ENCODE measurements at regions not wholly inside any gene's neighbourhood (a gene's known extent, or its start where the extent isn't known, plus 50 kb on each side); places are given as distances from the start of the nearest gene placed in this dataset.

- no peaks in the 10 kb centered on the region for H3K36me3 ChIP-seq (ENCODE audit: low read depth)
- H3K27me3 ChIP-seq (ENCODE audit: insufficient read depth, poor library complexity, severe bottlenecking), result no peaks in the 10 kb centered on the region
- no peaks in the 10 kb centered on the region for H3K4me1 ChIP-seq (ENCODE audit: insufficient read depth, poor library complexity, severe bottlenecking)
- no peaks in the 10 kb centered on the region for H3K9me3 ChIP-seq (ENCODE audit: severe bottlenecking)
- peak overlapping the region; percentile 58 for H3K27ac ChIP-seq (ENCODE audit: poor library complexity, severe bottlenecking)
- peak; percentile 68 for ATAC-seq (ENCODE audit: low read depth)
- no peak for TF ChIP-seq CTCF (IDR thresholded peaks at IDR 0.05; ENCODE audit: poor library complexity, severe bottlenecking)
- H3K4me3 ChIP-seq (ENCODE audit: severe bottlenecking), result peak overlapping the region; percentile 49
- DNase-seq (ENCODE audit: low spot score), result peak; percentile 58
Observed at GRCh38 chr1:228647523-228648444, 87.5 kb upstream of the RHOU start.

GRCh38 chr1:228648647-228649383, 86.5 kb upstream of the RHOU start:
- ATAC-seq (ENCODE audit: low read depth) (no peak), DNase-seq (ENCODE audit: low spot score) (no peak)
- Histone ChIP-seq H3K9me3 (ENCODE audit: severe bottlenecking) (no peaks in the 10 kb centered on the region), H3K4me3 (ENCODE audit: severe bottlenecking) (peak overlapping the region; percentile 49), H3K27me3 (ENCODE audit: insufficient read depth, poor library complexity, severe bottlenecking) (no peaks in the 10 kb centered on the region), H3K27ac (ENCODE audit: poor library complexity, severe bottlenecking) (peak overlapping the region; percentile 58), H3K4me1 (ENCODE audit: insufficient read depth, poor library complexity, severe bottlenecking) (no peaks in the 10 kb centered on the region), H3K36me3 (ENCODE audit: low read depth) (no peaks in the 10 kb centered on the region)
- no peak for TF ChIP-seq CTCF (IDR thresholded peaks at IDR 0.05; ENCODE audit: poor library complexity, severe bottlenecking)

GRCh38 chr1:228650141-228650540, 85.1 kb upstream of the RHOU start:
- H3K9me3 ChIP-seq (ENCODE audit: severe bottlenecking), result no peaks in the 10 kb centered on the region
- H3K36me3 ChIP-seq (ENCODE audit: low read depth), result no peaks in the 10 kb centered on the region
- H3K4me1 ChIP-seq (ENCODE audit: insufficient read depth, poor library complexity, severe bottlenecking), result no peaks in the 10 kb centered on the region
- DNase-seq (ENCODE audit: low spot score) (no peak), ATAC-seq (ENCODE audit: low read depth) (no peak)
- no peak for TF ChIP-seq CTCF (IDR thresholded peaks at IDR 0.05; ENCODE audit: poor library complexity, severe bottlenecking)
- no peak overlapping the region for H3K27ac ChIP-seq (ENCODE audit: poor library complexity, severe bottlenecking)
- no peaks in the 10 kb centered on the region for H3K27me3 ChIP-seq (ENCODE audit: insufficient read depth, poor library complexity, severe bottlenecking)
- H3K4me3 ChIP-seq (ENCODE audit: severe bottlenecking), result no peak overlapping the region

- H3K4me3 ChIP-seq (ENCODE audit: severe bottlenecking), result no peak overlapping the region
- DNase-seq (ENCODE audit: low spot score), result no peak
- no peak for ATAC-seq (ENCODE audit: low read depth)
- no peaks in the 10 kb centered on the region for H3K27me3 ChIP-seq (ENCODE audit: insufficient read depth, poor library complexity, severe bottlenecking)
- no peak for TF ChIP-seq CTCF (IDR thresholded peaks at IDR 0.05; ENCODE audit: poor library complexity, severe bottlenecking)
- H3K4me1 ChIP-seq (ENCODE audit: insufficient read depth, poor library complexity, severe bottlenecking), result no peaks in the 10 kb centered on the region
- no peaks in the 10 kb centered on the region for H3K36me3 ChIP-seq (ENCODE audit: low read depth)
- no peaks in the 10 kb centered on the region for H3K9me3 ChIP-seq (ENCODE audit: severe bottlenecking)
- H3K27ac ChIP-seq (ENCODE audit: poor library complexity, severe bottlenecking), result no peak overlapping the region
Observed at GRCh38 chr1:228650946-228651345, 84.3 kb upstream of the RHOU start.

Data from RWPE2 (cell line).